ENCODE measurements at regions not wholly inside any gene's neighbourhood (a gene's known extent, or its start where the extent isn't known, plus 50 kb on each side); places are given as distances from the start of the nearest gene placed in this dataset.

DNA sequence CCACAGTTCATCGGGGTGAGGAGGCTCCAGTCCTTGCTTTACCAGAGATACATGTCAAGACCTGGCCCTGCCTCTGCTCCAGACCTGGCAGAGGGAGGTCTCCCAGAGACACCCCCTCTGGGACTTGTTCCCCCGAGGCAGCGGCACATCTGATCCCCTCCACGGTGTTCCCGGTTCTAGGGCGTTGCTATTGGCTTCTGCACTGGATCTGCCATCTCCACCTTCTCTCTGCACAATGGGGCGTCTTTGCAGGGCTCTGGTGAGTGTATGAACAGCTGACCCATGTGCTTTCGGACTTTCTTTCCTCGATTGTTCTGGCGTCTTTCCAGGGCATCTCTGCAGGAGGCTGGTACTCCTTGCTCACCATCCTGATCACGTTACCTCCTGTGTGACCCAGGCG is 930.4 kb downstream of the TBC1D22A start:
- WGBS (ENCODE audit: insufficient coverage): 88% methylated on average over 12 of the region's 12 CpGs
- Histone ChIP-seq H3K4me1 (ENCODE audit: control insufficient read depth, insufficient read depth, low read length) (no peaks in the 10 kb centered on the region), H3K9me3 (ENCODE audit: control insufficient read depth, insufficient read depth, low read length) (no peaks in the 10 kb centered on the region), H3K4me3 (ENCODE audit: low read length) (no peak overlapping the region), H3K27ac (ENCODE audit: low read length) (no peak overlapping the region), H3K36me3 (ENCODE audit: control insufficient read depth, insufficient read depth, low read length) (no peaks in the 10 kb centered on the region), H3K27me3 (ENCODE audit: control insufficient read depth, insufficient read depth, low read length) (no peaks in the 10 kb centered on the region)
- peaks cover 0 to 6% of the 10 kb centered on the region in 2 donors for H3K27me3 Mint-ChIP-seq (ENCODE audit: low read depth in 2 of 2)
- no peak for DNase-seq
- intact Hi-C loops (cut with micrococcal nuclease): no loop called here
- no peak for TF ChIP-seq CTCF (IDR thresholded peaks at IDR 0.05)
- H3K4me1 Mint-ChIP-seq: no peaks in the 10 kb centered on the region
- H3K27ac Mint-ChIP-seq: no peak overlapping the region
- no peak overlapping the region for H3K4me3 Mint-ChIP-seq
- H3K36me3 Mint-ChIP-seq: no peaks in the 10 kb centered on the region
- ATAC-seq: no peak
- H3K9me3 Mint-ChIP-seq: no peaks in the 10 kb centered on the region

DNA sequence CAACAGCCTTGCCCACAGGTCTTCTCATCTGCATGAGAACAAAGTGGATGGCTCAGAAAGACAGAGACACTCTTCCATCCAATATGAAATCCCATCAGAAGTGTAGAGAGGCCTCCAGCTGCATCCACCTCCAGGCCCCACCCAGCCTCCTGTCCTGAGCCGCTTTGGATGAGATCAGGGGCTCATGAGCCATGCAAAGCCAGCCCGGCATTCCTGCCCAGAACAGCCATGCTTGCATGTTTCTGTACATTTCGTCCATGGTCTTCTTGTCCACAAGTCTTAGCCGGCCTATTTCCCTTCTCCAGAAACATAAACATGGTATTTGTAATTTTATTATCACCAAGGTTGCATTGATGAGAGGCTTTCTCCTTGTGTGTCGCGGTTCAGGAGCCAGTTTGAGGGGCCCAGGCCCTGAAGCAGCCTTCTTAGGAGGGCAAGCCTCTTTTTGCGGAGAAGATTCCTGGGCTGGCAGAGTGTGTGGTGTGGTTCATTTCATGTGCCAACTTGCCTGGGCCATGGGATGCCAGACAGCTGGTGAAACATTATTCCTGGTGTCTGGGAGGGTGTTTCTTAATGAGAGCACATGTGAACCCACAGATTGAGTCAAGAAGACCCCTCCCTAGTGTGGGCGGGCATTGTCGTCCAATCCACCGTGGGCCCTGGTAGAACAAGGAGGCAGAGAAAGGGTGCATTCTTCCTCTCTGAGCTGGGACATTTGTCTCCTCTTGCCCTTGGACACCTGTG is 928.9 kb downstream of the TBC1D22A start:
- Mint-ChIP-seq H3K27me3 (ENCODE audit: low read depth in 2 of 2) (peaks cover 3 to 10% of the 10 kb centered on the region in 2 donors), H3K4me3 (no peak overlapping the region), H3K4me1 (no peaks in the 10 kb centered on the region), H3K9me3 (no peaks in the 10 kb centered on the region), H3K36me3 (no peaks in the 10 kb centered on the region), H3K27ac (no peak overlapping the region)
- Histone ChIP-seq H3K4me3 (ENCODE audit: low read length) (no peak overlapping the region), H3K27me3 (ENCODE audit: control insufficient read depth, insufficient read depth, low read length) (no peaks in the 10 kb centered on the region), H3K9me3 (ENCODE audit: control insufficient read depth, insufficient read depth, low read length) (no peaks in the 10 kb centered on the region), H3K27ac (ENCODE audit: low read length) (no peak overlapping the region), H3K4me1 (ENCODE audit: control insufficient read depth, insufficient read depth, low read length) (no peaks in the 10 kb centered on the region), H3K36me3 (ENCODE audit: control insufficient read depth, insufficient read depth, low read length) (no peaks in the 10 kb centered on the region)
- TF ChIP-seq CTCF (IDR thresholded peaks at IDR 0.05): no peak
- ATAC-seq: no peak
- no peak for DNase-seq
- intact Hi-C loops (cut with micrococcal nuclease): no loop called here
- 93% methylated on average over 10 of the region's 10 CpGs for WGBS (ENCODE audit: insufficient coverage)

DNA sequence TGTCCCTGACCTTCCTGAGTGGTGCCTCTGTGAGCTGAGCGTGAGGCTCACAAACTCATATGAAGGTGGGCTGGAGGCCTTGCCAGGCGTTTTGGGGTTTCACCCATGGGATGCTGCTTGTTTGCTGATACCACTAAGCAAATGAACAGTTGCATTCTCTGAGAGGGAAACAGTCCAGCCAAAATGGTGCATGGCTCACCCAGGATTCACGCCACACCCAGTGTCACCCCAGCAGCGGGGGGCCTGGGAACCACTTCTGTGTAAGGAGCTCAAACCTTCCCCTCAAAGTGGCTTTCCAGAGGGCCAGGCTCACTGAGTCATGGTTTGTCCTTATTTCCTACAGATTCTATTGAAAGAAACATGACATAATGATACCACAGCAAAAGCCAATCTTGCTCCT is 928.1 kb downstream of the TBC1D22A start:
- H3K27me3 Mint-ChIP-seq (ENCODE audit: low read depth in 2 of 2): peaks cover 4 to 12% of the 10 kb centered on the region in 2 donors
- H3K9me3 Mint-ChIP-seq: no peaks in the 10 kb centered on the region
- Histone ChIP-seq H3K4me3 (ENCODE audit: low read length) (no peak overlapping the region), H3K4me1 (ENCODE audit: control insufficient read depth, insufficient read depth, low read length) (no peaks in the 10 kb centered on the region), H3K27ac (ENCODE audit: low read length) (no peak overlapping the region), H3K9me3 (ENCODE audit: control insufficient read depth, insufficient read depth, low read length) (no peaks in the 10 kb centered on the region), H3K27me3 (ENCODE audit: control insufficient read depth, insufficient read depth, low read length) (no peaks in the 10 kb centered on the region), H3K36me3 (ENCODE audit: control insufficient read depth, insufficient read depth, low read length) (no peaks in the 10 kb centered on the region)
- no peak overlapping the region for H3K4me3 Mint-ChIP-seq
- intact Hi-C loops (cut with micrococcal nuclease): no loop called here
- no peaks in the 10 kb centered on the region for H3K4me1 Mint-ChIP-seq
- H3K27ac Mint-ChIP-seq: no peak overlapping the region
- no peak for ATAC-seq
- DNase-seq: no peak
- no peak for TF ChIP-seq CTCF (IDR thresholded peaks at IDR 0.05)
- no peaks in the 10 kb centered on the region for H3K36me3 Mint-ChIP-seq
- WGBS (ENCODE audit: insufficient coverage): 85% methylated on average over 4 of the region's 4 CpGs

DNA sequence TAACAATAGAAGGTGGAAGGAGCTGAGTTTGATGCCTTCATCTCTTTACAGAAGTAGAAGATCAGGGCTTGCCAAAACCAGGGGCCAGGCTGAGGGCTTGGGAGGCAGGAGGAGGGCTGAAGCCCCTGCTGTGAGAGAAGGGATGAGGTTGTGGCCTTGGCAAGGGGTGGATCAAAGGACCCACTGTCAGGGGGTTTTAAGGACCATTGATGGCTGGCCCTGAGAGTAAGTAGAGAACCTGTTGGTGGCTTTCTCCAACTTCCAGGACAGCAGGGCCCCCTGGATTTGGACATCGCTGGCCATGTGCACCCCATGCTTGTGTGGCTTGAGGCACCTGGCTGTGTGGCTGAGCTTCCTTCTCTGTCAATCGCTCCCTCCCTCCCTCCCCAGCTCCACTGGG is 927.7 kb downstream of the TBC1D22A start:
- no peak overlapping the region for H3K4me3 ChIP-seq (ENCODE audit: low read length)
- no peak overlapping the region for H3K27ac ChIP-seq (ENCODE audit: low read length)
- no peaks in the 10 kb centered on the region for H3K9me3 ChIP-seq (ENCODE audit: control insufficient read depth, insufficient read depth, low read length)
- H3K36me3 ChIP-seq (ENCODE audit: control insufficient read depth, insufficient read depth, low read length): no peaks in the 10 kb centered on the region
- TF ChIP-seq CTCF (IDR thresholded peaks at IDR 0.05): no peak
- 94% methylated on average over 2 of the region's 2 CpGs for WGBS (ENCODE audit: insufficient coverage)
- Mint-ChIP-seq H3K27ac (no peak overlapping the region), H3K9me3 (no peaks in the 10 kb centered on the region), H3K27me3 (ENCODE audit: low read depth in 2 of 2) (peaks cover 6 to 16% of the 10 kb centered on the region in 2 donors), H3K4me1 (no peaks in the 10 kb centered on the region), H3K36me3 (no peaks in the 10 kb centered on the region), H3K4me3 (no peak overlapping the region)
- DNase-seq (no peak), ATAC-seq (no peak)
- no peaks in the 10 kb centered on the region for H3K4me1 ChIP-seq (ENCODE audit: control insufficient read depth, insufficient read depth, low read length)
- intact Hi-C loops (cut with micrococcal nuclease): no loop called here
- no peaks in the 10 kb centered on the region for H3K27me3 ChIP-seq (ENCODE audit: control insufficient read depth, insufficient read depth, low read length)
